ENCODE measurements at regions not wholly inside any gene's neighbourhood (a gene's known extent, or its start where the extent isn't known, plus 50 kb on each side); places are given as distances from the start of the nearest gene placed in this dataset.

DNA sequence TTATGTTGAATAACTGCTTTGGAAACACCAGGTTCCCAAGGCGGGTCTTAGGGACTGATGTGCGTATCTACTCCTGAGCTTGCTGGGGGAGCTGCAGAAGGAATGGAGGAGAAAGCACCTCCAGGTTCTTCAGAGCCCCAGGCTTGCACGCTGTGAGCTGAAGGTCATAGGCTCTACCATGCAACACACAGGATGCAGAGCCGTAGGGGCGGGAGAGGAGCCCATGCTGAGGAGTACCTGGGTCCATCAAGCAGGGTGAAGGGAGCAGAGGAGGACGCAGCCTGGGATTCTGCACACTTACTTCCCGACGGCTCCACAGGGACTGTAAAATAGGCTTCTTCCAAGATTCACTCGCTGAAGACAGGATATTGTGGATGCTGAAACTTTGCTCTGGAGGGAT is 426.5 kb upstream of the FRG1 start:
- no peak overlapping the region for H2AFZ ChIP-seq (ENCODE audit: low read length)
- no peak overlapping the region for H3K27ac ChIP-seq (ENCODE audit: low read length)

DNA sequence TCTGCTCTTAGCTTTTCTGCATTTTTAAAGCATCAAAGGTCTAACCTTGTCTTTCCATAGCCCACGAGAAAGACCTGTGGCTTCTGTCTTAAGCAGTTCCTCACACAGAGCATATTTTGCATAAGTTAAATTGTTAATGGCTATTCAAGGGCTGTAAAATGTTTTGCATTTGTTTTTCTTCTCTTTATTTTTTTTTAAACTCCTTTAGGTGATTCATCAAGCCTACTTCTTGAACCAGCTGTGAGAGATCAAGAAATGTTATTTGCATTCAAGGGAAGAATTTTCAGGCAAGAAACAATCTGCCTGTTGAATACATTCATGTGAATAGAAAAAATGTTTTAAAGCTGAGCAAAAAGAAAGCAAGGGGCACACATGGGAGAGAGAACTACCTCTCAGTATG is 423.8 kb upstream of the FRG1 start:
- H3K4me3 ChIP-seq (ENCODE audit: low read length), result no peak overlapping the region
- TF ChIP-seq, protein P1, sequence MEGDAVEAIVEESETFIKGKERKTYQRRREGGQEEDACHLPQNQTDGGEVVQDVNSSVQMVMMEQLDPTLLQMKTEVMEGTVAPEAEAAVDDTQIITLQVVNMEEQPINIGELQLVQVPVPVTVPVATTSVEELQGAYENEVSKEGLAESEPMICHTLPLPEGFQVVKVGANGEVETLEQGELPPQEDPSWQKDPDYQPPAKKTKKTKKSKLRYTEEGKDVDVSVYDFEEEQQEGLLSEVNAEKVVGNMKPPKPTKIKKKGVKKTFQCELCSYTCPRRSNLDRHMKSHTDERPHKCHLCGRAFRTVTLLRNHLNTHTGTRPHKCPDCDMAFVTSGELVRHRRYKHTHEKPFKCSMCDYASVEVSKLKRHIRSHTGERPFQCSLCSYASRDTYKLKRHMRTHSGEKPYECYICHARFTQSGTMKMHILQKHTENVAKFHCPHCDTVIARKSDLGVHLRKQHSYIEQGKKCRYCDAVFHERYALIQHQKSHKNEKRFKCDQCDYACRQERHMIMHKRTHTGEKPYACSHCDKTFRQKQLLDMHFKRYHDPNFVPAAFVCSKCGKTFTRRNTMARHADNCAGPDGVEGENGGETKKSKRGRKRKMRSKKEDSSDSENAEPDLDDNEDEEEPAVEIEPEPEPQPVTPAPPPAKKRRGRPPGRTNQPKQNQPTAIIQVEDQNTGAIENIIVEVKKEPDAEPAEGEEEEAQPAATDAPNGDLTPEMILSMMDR (IDR thresholded peaks at IDR 0.05; ENCODE audit: low read length), result no peak
- TF ChIP-seq EZH2phosphoT487 (IDR thresholded peaks at IDR 0.05; ENCODE audit: low read length), result no peak
- no peak for TF ChIP-seq EZH2 (optimal IDR thresholded peaks at IDR 0.05; ENCODE audit: low read depth, low read length)
- no peaks in the 10 kb centered on the region for H3K27me3 ChIP-seq (replicated peaks; ENCODE audit: insufficient read depth, low read length)
- no peaks in the 10 kb centered on the region for H3K79me2 ChIP-seq (ENCODE audit: low read length)
- no peaks in the 10 kb centered on the region for H3K4me1 ChIP-seq (ENCODE audit: low read length)
- H3K36me3 ChIP-seq (replicated peaks; ENCODE audit: insufficient read depth, low read length), result no peaks in the 10 kb centered on the region
- H3K9me2 ChIP-seq (replicated peaks; ENCODE audit: insufficient read depth, low read length), result no peaks in the 10 kb centered on the region
- H3K9ac ChIP-seq (ENCODE audit: low read length), result no peak overlapping the region
- no peak overlapping the region for H3K27ac ChIP-seq (ENCODE audit: low read length)
- H4K20me1 ChIP-seq (ENCODE audit: insufficient read depth, low read length), result no peaks in the 10 kb centered on the region
- no peak overlapping the region for H2AFZ ChIP-seq (ENCODE audit: low read length)
- DNase-seq, result no peak
- H3F3A ChIP-seq (ENCODE audit: insufficient read depth, low read length), result no peaks in the 10 kb centered on the region
- H3K4me2 ChIP-seq (ENCODE audit: low read depth, low read length), result no peak overlapping the region
- H3K9me3 ChIP-seq (replicated peaks; ENCODE audit: insufficient read depth, low read length), result no peaks in the 10 kb centered on the region

More for the DNA sequence above, 426.5 kb upstream of the FRG1 start:
- H4K20me1 ChIP-seq (ENCODE audit: insufficient read depth, low read length), result no peaks in the 10 kb centered on the region
- no peaks in the 10 kb centered on the region for H3K4me1 ChIP-seq (ENCODE audit: low read length)
- TF ChIP-seq, protein P1 (IDR thresholded peaks at IDR 0.05; ENCODE audit: low read length), result no peak
- TF ChIP-seq EZH2 (optimal IDR thresholded peaks at IDR 0.05; ENCODE audit: low read depth, low read length) (no peak), EZH2phosphoT487 (IDR thresholded peaks at IDR 0.05; ENCODE audit: low read length) (no peak)
- no peak overlapping the region for H3K9ac ChIP-seq (ENCODE audit: low read length)
- DNase-seq, result no peak
- no peaks in the 10 kb centered on the region for H3K27me3 ChIP-seq (replicated peaks; ENCODE audit: insufficient read depth, low read length)
- H3K79me2 ChIP-seq (ENCODE audit: low read length), result no peaks in the 10 kb centered on the region
- no peak overlapping the region for H3K4me2 ChIP-seq (ENCODE audit: low read depth, low read length)
- H3K36me3 ChIP-seq (replicated peaks; ENCODE audit: insufficient read depth, low read length), result no peaks in the 10 kb centered on the region
- H3F3A ChIP-seq (ENCODE audit: insufficient read depth, low read length), result no peaks in the 10 kb centered on the region
- H3K9me2 ChIP-seq (replicated peaks; ENCODE audit: insufficient read depth, low read length), result no peaks in the 10 kb centered on the region
- H3K9me3 ChIP-seq (replicated peaks; ENCODE audit: insufficient read depth, low read length), result no peaks in the 10 kb centered on the region
- no peak overlapping the region for H3K4me3 ChIP-seq (ENCODE audit: low read length)

DNA sequence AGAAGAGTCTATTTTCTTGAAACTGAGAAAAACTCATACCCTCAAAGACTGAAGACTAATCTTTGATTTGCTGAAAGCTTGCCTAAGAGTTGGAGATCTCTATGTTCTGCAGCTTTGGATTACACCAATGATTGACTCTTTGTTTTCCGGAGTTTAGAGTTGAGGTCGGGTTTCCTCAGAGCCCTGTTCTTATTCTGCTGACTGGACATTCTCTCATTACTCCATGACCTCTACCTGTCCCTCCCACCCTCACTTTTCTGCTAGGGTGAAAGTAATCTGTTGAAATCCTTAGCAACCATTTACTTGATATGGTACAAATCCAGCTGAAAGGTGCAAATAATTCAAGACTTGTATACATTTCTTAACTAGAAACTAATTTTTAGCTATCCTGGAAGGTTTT is 421.5 kb upstream of the FRG1 start:
- H3K9ac ChIP-seq (ENCODE audit: low read length), result no peak overlapping the region
- no peaks in the 10 kb centered on the region for H3K36me3 ChIP-seq (replicated peaks; ENCODE audit: insufficient read depth, low read length)
- no peaks in the 10 kb centered on the region for H3F3A ChIP-seq (ENCODE audit: insufficient read depth, low read length)
- no peaks in the 10 kb centered on the region for H3K9me2 ChIP-seq (replicated peaks; ENCODE audit: insufficient read depth, low read length)
- no peak overlapping the region for H3K4me2 ChIP-seq (ENCODE audit: low read depth, low read length)
- no peak for DNase-seq
- no peaks in the 10 kb centered on the region for H3K27me3 ChIP-seq (replicated peaks; ENCODE audit: insufficient read depth, low read length)
- no peaks in the 10 kb centered on the region for H3K79me2 ChIP-seq (ENCODE audit: low read length)
- H3K4me1 ChIP-seq (ENCODE audit: low read length), result no peaks in the 10 kb centered on the region
- H2AFZ ChIP-seq (ENCODE audit: low read length), result no peak overlapping the region
- no peak overlapping the region for H3K27ac ChIP-seq (ENCODE audit: low read length)
- no peak for TF ChIP-seq EZH2 (optimal IDR thresholded peaks at IDR 0.05; ENCODE audit: low read depth, low read length)
- TF ChIP-seq, protein P1 (IDR thresholded peaks at IDR 0.05; ENCODE audit: low read length), result no peak
- TF ChIP-seq EZH2phosphoT487 (IDR thresholded peaks at IDR 0.05; ENCODE audit: low read length), result no peak
- H3K4me3 ChIP-seq (ENCODE audit: low read length), result no peak overlapping the region
- H3K9me3 ChIP-seq (replicated peaks; ENCODE audit: insufficient read depth, low read length), result no peaks in the 10 kb centered on the region
- no peaks in the 10 kb centered on the region for H4K20me1 ChIP-seq (ENCODE audit: insufficient read depth, low read length)
